KBM-7 (cell line): ENCODE measurements at regions not wholly inside any gene's neighbourhood (a gene's known extent, or its start where the extent isn't known, plus 50 kb on each side); places are given as distances from the start of the nearest gene placed in this dataset.
"Not testable (repeated sequence)": the region's sequence is repeated elsewhere in the genome, so short reads cannot be mapped to it uniquely, and the experiment has no call there.

Experiments
- DNase-seq: peaks from one replicate; pipeline ENCODE4 v3.0.0-alpha.2; 2015
- in situ Hi-C: fragments of 300-500 bp; cut with MboI; formaldehyde crosslinking; loops from 2 replicates; pipeline ENCODE4 v1.14.3; 2020; ENCODE audit warnings: low sequenced_read_pairs, low pct_unique_long_range_greater_than_20kb, mixed read lengths

DNA sequence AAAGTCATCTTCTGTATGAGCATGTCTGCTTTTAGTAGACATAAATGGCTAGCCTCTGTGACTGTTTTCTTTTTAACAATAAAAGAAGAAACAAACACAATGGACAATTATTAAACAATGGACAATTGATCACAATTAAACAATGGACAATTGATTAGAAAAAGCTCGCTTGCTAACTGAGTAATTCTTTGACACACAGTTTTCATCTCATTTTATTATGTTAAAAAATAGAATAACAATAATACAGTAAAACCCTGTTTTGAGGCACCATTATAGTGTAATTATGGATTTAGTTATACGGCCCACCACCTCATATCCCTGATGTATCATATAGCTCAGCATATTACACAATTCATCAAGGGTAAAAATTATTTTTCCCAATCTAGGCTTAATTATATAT, 989.0 kb downstream of the LTN1 start:
- DNase-seq, in situ Hi-C loops: not testable (repeated sequence)

DNA sequence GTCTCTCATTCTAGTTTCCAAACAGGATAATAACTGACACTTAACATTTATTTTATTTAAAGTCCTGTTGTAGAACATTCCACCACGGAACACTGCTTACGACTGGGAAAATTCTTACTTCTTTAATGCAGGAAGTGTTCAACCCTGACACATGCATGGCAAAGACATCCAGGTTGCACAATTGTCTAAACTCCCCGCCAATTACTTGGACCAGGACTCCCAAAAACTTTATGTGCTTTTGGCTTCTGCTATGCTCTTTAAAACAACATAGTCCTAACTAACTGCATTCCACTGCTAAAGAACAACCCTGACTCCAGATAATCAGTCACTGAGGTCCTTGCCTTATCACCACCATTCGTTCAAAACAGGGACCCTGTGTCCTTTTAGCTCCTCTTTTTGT, 995.8 kb downstream of the LTN1 start:
- DNase-seq, in situ Hi-C loops: not testable (repeated sequence)

DNA sequence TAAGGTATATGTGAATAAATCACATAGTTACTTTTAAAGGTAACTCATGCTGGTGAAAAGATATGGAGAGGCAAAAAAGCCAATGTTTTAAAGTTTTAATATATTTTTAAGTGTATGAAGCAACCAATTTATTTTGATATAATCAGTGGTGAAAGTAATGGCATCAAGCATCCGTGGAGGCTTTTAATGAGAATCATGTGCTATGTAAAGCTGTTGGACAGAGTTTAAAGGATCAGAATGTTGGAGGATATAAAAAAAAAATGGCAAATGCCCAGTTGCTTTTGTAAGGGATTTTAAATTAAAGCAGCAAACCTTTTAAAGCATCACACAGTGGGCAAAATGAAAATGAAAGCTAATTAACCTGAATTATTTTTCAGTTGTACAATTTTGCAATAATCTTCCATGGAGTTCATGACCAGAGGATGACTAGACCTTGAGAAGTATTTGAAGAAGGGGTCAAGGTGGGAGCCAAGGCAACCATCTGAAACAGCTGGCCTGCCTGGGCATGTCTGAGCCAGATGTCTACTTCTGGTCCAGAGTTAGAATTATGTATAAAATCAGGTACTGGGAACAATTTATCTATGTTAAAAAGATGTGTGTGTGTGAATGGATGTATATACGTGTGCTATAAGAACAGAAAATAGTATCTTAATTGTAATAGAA, 1007.9 kb downstream of the LTN1 start:
- DNase-seq, in situ Hi-C loops: not testable (repeated sequence)

DNA sequence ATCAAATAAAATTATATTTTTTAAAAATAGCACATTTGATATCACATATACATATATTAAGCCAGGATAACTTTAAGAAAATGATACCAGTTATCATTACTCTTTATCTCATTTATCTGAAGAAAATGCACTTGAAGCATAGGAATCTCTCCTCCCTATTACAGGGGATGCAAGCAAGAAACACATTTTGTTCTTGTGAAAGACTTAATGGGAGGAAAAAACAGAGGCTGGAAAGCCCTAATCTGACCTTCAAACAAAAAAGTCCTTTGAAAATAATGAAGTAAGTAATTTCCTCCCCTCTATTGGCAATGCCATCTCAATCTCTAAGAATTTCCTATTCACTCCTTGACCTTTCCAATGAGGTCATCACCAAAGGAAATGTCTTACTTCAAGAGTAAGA, 1012.6 kb upstream of the ADAMTS5 start:
- in situ Hi-C loops, DNase-seq: not testable (repeated sequence)

DNA sequence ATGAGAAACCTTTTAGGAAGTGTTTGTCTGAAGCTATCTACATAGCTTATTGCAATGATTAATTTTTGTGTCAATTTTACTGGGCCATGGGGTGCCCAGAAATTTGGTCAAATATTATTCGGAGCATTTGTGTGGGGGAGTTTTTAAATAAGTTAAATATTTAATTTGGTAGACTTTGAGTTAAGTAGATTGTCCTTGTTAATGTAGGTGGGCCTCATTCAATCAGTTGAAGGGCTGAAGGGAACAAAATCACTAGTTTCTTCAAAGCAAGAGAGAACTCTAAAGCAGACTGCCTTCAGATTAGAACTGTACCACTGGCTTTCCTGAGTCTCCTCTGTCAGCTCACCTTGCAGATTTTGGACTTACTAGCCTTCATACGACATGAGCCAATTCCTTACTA, 1008.6 kb upstream of the ADAMTS5 start:
- no peak for DNase-seq
- in situ Hi-C loops: no loop called here

DNA sequence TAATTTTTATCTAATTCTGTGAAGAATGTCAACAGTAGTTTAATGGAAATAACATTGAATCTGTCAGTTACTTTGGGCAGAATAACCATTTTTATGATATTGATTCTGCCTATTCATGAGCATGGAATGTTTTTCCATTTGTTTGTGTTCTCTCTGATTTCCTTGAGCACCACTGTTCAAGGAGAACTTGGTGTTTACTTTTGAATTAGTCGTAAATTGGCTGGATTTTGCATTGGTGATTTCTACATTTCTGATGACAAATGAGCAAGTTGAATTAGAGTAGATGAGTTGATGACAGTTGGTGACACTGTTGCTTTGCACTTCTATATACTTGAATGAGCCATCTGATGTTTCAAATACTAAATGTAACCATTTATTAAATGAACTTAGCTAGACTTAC, 1007.3 kb upstream of the ADAMTS5 start:
- in situ Hi-C loops, DNase-seq: not testable (repeated sequence)

DNA sequence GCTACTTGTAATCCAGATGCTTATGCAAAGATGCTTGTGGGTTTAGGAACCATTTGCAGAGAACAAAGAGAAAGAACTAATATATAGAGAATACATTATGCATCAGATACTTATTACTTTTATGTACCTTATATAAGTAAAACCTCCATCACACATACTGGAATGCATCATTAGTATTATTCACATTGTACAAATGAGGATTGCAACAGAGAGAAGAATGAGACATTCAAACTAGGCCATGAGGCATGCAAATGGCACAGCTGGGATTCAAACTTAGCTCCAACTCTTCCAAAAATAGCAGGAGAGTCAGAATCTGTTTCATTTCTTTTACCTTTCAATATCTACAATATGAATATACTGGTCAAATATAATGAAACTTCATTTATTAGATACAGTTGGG, 1001.4 kb upstream of the ADAMTS5 start:
- DNase-seq, in situ Hi-C loops: not testable (repeated sequence)

DNA sequence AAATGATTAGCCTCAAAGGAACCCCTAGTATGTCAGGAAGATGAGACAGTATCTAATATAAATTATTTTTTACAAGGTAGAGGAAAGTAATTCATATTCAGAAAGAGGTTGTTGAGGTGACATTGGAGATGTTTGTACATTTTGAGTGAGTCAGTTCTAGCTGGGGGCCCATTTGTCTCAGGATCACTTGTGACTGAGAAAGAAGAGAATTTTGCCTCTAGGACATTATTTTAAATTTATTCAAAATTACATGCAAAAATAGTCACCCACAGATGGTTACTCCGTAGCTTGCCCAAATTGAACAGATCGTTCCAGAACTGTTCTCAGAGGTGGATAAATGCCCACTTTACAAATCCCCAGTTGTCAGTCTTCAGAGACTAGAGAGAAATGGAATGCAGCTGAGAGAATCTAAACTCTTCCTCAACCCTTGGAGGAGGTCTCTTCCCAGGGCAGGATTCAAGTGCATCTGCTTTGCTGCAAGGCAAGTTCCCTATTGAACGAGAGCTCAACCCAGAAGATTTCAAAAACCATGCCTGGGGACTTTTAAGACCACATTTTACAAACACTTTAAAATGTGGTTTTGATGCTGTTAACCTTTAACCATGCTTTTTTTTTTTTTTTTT, 987.8 kb upstream of the ADAMTS5 start:
- in situ Hi-C loops: no loop called here
- no peak for DNase-seq

DNA sequence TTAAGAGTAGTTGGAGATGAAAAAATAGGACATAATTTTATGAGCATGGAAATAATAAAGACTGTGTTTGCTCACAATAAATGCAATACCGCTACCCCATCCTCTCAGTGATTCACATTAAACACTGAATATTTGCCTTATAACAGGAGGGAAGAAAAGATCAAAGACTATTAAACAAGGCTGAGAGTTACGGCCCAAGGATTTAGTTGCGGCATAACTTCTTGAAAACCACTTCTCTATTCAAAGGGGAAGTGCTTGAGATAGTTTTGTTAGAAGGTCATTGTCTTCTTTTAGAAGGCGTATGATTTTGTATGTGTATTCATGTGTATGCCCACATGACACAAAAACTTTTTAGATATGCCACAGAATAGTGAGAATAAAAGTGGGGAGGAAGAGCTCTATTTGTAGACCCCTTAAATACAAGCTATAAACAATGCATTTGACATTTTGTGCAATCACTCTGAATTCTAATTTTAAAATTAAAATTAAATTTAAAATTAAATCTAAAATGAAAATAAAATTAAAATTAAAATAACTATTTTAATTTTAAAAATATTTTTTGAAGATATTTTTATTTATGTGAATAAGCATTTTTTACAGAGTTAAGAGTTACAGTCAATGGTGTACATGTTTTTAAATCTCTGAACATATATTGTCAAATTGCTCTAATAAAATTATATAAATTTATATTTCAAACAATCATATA, 986.6 kb upstream of the ADAMTS5 start:
- peak; percentile 37 for DNase-seq
- in situ Hi-C loops: no loop called here

DNA sequence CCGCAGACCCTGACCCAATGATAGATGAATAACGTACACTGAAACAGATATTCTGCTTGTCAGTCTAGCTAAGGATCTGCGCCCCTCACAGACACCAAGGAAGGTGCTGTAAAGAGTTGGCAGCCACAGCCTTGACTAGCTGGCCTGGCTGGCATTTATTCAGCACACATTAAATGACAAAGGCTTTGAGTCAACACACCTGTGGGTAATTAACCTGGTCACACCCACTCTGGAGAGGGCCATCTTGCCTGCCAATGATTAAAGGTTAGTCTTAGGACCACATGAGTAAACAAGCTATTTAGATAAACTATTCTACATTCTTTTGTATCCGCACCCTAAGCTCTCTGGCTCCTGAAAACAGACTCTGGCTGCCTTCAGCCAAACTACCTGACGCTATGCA, 982.2 kb upstream of the ADAMTS5 start:
- DNase-seq, in situ Hi-C loops: not testable (repeated sequence)

DNA sequence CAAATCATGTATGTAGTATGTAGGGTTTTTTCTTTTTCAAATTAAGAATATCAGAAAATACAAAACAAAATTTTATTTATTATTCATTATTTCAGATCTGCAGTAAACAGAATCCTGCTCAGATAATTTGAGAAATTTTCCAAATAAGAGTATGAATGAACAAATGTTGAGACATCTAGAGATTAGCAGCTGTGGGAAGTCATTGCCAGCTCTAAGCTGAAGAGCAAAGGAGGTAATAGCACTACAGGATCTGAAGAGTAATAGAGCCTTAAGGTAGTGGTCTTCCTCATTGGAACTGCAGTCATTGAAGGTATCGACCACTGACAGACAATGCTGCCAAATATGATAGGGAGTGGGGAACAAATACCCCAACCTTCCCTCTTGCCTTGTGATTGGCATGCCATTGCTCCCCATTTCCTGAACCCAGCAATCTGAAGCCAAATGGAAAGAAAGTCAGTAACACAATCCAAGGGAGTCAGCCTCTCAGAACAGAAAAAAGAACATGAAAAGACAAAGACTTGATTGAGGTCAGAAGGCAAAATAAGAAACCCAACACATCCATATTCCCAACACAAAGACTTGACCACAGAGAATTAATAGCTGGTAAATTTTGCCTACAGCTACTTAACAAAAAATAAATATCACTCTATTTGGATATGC, 963.4 kb upstream of the ADAMTS5 start:
- in situ Hi-C loops, DNase-seq: not testable (repeated sequence)

DNA sequence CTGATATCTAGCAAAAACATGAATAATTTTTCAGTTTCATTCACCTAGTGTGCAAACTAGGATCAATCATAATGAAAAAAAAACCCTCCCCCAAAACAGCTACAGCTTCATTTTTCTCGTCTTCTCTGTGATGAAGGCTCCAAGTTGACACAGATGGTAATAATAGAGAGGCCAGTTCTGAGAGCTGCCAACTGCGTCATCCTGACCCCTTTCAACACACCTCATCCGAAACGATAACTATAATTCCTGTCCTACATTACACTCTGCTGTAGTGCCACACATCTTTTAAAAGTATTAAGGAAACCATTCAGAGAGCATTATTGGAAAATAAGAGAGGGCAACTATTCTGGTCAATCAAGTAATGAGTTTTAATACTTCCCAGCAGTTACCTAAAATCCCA, 962.3 kb upstream of the ADAMTS5 start:
- in situ Hi-C loops, DNase-seq: not testable (repeated sequence)

DNA sequence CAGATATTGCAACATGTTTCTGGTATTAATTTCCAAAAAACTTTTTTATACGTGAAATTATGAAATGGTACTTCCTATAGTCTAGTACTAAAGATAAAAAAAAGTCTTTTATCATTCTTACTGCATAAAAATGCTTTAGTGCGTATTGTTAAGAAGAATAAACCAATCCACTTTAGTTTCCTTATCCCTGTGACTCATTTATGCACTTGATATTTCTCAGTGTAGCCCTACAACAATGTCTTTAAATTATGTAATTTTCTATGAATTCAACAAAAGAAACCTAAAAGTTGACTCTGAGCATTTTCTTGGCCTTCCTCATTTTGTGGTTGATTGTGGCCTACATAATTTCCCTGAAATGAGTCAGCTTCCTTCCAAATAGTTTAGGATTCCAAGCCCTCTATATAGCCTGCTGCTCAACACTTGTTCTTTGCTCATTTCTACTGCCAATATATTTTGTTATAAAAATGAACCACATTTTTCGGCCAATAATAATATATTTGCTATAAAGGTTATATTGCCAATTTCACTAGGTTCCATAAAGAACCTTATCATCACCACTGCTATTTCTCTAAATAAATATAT, 961.7 kb upstream of the ADAMTS5 start:
- in situ Hi-C loops: not testable (repeated sequence)
- peak; percentile 32 for DNase-seq

DNA sequence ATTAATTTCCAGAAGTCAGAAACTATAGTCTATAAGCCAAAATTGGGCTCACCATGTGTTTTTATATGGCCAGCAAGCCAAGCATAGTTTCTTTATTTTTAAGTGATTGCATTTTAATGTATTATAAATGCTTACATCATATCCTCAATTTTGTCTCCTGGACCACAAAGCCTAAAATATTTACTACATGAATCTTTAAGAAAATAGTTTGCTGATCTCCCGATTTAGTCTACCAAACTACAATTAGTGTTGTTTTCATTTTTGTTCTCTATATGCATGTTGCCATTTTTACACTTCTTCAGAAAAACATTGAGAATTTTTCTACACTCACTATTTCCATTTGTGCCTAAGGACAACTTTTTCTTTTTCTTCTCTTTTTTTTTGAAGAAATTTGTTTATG, 954.5 kb upstream of the ADAMTS5 start:
- DNase-seq, in situ Hi-C loops: not testable (repeated sequence)

DNA sequence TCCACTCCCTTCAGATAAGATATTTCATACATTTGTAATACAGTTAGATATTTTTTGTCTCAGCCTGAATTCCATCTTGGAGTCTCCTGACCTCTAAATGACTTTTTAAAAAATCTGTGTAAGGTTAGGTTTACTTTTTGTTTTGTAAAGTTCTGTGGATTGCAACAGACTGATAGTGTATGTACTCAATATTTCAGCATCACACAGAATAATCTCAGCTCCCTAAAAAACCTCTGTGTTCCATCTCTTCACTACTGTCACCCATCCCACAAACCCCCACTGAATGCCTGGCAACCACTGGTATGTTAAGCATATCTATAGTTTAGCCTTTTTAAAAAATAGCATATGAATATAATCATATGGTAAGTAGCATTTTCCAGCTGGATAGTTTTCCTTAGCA, 951.1 kb upstream of the ADAMTS5 start:
- in situ Hi-C loops, DNase-seq: not testable (repeated sequence)

DNA sequence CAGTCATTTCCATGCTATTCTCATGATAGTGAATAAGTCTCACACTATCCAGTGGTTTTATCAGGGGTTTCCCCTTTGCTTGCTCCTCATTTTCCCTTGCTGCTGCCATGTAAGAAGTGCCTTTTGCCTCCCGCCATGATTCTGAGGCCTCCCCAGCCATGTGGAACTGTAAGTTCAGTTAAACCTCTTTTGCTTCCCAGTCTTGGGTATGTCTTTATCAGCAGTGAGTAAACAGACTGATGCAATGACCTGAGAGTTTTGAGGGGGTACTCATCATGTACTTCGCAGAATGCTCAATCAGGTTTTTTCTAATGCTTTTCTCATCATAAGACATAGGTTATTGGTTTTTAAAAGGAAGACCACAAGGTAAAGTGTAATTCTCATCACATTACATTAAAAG, 949.4 kb upstream of the ADAMTS5 start:
- in situ Hi-C loops, DNase-seq: not testable (repeated sequence)

DNA sequence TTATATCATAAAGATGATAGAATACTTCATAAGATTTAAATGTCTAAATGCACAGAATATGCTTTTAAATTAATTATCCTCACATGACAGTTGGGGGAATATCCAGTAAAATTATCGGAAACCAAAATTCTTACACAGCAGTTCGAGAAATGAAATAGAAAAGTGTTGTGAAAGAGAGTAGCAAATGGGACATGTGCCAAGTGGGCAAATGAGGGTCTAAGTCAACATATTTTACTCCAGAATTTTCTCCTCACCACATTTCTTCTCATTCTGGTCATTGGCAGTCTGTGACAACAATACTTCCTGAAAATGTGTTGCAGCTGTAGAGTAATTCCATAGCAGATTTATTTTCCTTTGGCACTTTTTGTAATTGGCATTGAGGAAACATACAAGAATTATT, 945.2 kb upstream of the ADAMTS5 start:
- DNase-seq: not testable (repeated sequence)

DNA sequence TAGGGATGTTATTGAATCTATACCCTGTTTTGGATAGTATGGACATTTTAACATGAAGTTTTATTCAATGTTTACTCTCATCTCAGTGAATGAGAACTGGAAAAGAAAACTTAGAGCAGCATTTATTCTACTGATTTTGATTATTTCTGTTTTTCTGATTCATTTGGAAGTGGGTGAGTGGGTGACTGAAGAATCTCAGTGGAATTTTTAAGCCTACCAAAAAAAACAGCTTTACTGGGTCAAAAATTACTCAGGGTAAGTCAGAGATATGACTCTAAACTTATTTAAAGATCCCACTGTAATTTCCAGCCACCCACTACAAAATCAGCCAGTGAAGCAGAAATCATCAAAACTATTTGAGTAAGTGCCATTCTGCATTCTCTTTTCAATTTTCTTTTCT, 942.6 kb upstream of the ADAMTS5 start:
- in situ Hi-C loops: not testable (repeated sequence)

More for the DNA sequence above, 945.2 kb upstream of the ADAMTS5 start:
- in situ Hi-C loops: not testable (repeated sequence)

DNA sequence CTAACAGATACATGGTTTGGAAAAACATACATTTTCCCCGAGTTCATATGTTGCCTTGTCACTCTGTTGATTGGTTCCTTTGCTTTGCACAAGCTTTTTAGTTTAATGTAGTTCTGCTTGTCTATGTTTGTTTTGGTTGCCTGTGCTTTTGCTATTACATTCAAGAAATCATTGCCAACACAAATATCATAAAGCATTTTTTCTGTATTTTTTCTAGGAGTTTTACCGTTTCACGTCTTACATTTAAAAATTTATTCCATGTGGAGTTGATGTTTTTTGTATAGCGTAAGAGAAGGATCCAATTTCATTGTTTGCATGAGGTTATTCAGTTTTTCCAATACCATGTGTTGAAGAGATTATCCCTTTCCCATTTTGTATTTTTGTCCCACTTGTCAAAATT, 941.9 kb upstream of the ADAMTS5 start:
- DNase-seq, in situ Hi-C loops: not testable (repeated sequence)

More for the DNA sequence above, 942.6 kb upstream of the ADAMTS5 start:
- not testable (repeated sequence) for DNase-seq
